ENCODE measurements at regions not wholly inside any gene's neighbourhood (a gene's known extent, or its start where the extent isn't known, plus 50 kb on each side); places are given as distances from the start of the nearest gene placed in this dataset.

- H2BK15ac ChIP-seq (ENCODE audit: low read length) = no peak overlapping the region
- H3K9ac ChIP-seq (ENCODE audit: low read depth, low read length, poor library complexity) = no peak overlapping the region
- no peaks in the 10 kb centered on the region for H3K27me3 ChIP-seq (ENCODE audit: control insufficient read depth in 3 of 3, insufficient read depth in 3 of 3, low read depth in 1 of 3, low read length in 3 of 3)
- no peak overlapping the region for H4K8ac ChIP-seq (ENCODE audit: low read depth, low read length)
- no peak overlapping the region for H2BK120ac ChIP-seq (ENCODE audit: low read depth, low read length)
- no peaks in the 10 kb centered on the region for H3K36me3 ChIP-seq (replicated peaks in 1 of 2; ENCODE audit: control insufficient read depth in 2 of 2, insufficient read depth in 2 of 2, low read length in 2 of 2)
- no peak overlapping the region for H2AFZ ChIP-seq (ENCODE audit: low read length)
- H3K14ac ChIP-seq (ENCODE audit: low read length) = no peak overlapping the region
- no peak overlapping the region for H3K4ac ChIP-seq (ENCODE audit: low read length)
- H3K4me3 ChIP-seq (ENCODE audit: low read length in 2 of 2) = no peak overlapping the region
- H3K9me3 ChIP-seq (replicated peaks in 1 of 2; ENCODE audit: control insufficient read depth in 2 of 2, insufficient read depth in 1 of 2, low read depth in 1 of 2, low read length in 2 of 2) = no peaks in the 10 kb centered on the region
- no peak overlapping the region for H3K4me2 ChIP-seq (ENCODE audit: insufficient read depth, low read length, poor library complexity, severe bottlenecking)
- no peak overlapping the region for H4K91ac ChIP-seq (ENCODE audit: low read depth, low read length, poor library complexity)
- H3K4me1 ChIP-seq (ENCODE audit: control insufficient read depth in 2 of 2, insufficient read depth in 1 of 2, low read depth in 1 of 2, low read length in 2 of 2) = no peaks in the 10 kb centered on the region
- H3K23ac ChIP-seq (ENCODE audit: low read depth, low read length, poor library complexity) = no peak overlapping the region
- H2BK12ac ChIP-seq (ENCODE audit: low read length) = no peak overlapping the region
- H3K27ac ChIP-seq (replicated peaks; ENCODE audit: low read length) = no peak overlapping the region
- no peak for DNase-seq (ENCODE audit: low spot score)
- no peak overlapping the region for H2AK5ac ChIP-seq (ENCODE audit: low read depth, low read length)
- H3K79me1 ChIP-seq (ENCODE audit: low read depth, low read length) = no peaks in the 10 kb centered on the region
- no peak overlapping the region for H2BK5ac ChIP-seq (ENCODE audit: low read length)
- H3K18ac ChIP-seq (ENCODE audit: low read length) = no peak overlapping the region
Observed at GRCh38 chr2:67982956-67983355, 79.8 kb downstream of the C1D start.

- Histone ChIP-seq H3K23ac (ENCODE audit: low read depth, low read length, poor library complexity) (no peak overlapping the region), H2AFZ (ENCODE audit: low read length) (no peak overlapping the region), H3K14ac (ENCODE audit: low read length) (no peak overlapping the region), H2AK5ac (ENCODE audit: low read depth, low read length) (no peak overlapping the region), H4K91ac (ENCODE audit: low read depth, low read length, poor library complexity) (no peak overlapping the region), H3K4me3 (ENCODE audit: low read length in 2 of 2) (no peak overlapping the region), H4K8ac (ENCODE audit: low read depth, low read length) (no peak overlapping the region), H3K36me3 (replicated peaks in 1 of 2; ENCODE audit: control insufficient read depth in 2 of 2, insufficient read depth in 2 of 2, low read length in 2 of 2) (no peaks in the 10 kb centered on the region), H3K4me2 (ENCODE audit: insufficient read depth, low read length, poor library complexity, severe bottlenecking) (no peak overlapping the region), H3K9me3 (replicated peaks in 1 of 2; ENCODE audit: control insufficient read depth in 2 of 2, insufficient read depth in 1 of 2, low read depth in 1 of 2, low read length in 2 of 2) (no peaks in the 10 kb centered on the region), H2BK120ac (ENCODE audit: low read depth, low read length) (no peak overlapping the region), H3K9ac (ENCODE audit: low read depth, low read length, poor library complexity) (no peak overlapping the region), H2BK15ac (ENCODE audit: low read length) (no peak overlapping the region), H3K27ac (replicated peaks; ENCODE audit: low read length) (no peak overlapping the region), H2BK5ac (ENCODE audit: low read length) (no peak overlapping the region), H3K79me1 (ENCODE audit: low read depth, low read length) (no peaks in the 10 kb centered on the region), H3K4ac (ENCODE audit: low read length) (no peak overlapping the region), H2BK12ac (ENCODE audit: low read length) (no peak overlapping the region), H3K27me3 (ENCODE audit: control insufficient read depth in 3 of 3, insufficient read depth in 3 of 3, low read depth in 1 of 3, low read length in 3 of 3) (no peaks in the 10 kb centered on the region), H3K18ac (ENCODE audit: low read length) (no peak overlapping the region), H3K4me1 (ENCODE audit: control insufficient read depth in 2 of 2, insufficient read depth in 1 of 2, low read depth in 1 of 2, low read length in 2 of 2) (no peaks in the 10 kb centered on the region)
- WGBS, 2 donors (ENCODE audit: extremely low coverage in 2 of 2, insufficient read length in 2 of 2, insufficient replicate concordance in 1 of 2) = no CpG with 5 or more reads among the region's 2 CpGs
- no peak for DNase-seq (ENCODE audit: low spot score)
Observed at GRCh38 chr2:67984600-67984999, 78.2 kb downstream of the C1D start.

- no peak for DNase-seq (ENCODE audit: low spot score)
- Histone ChIP-seq H4K91ac (ENCODE audit: low read depth, low read length, poor library complexity) (no peak overlapping the region), H2AFZ (ENCODE audit: low read length) (no peak overlapping the region), H3K9ac (ENCODE audit: low read depth, low read length, poor library complexity) (no peak overlapping the region), H3K14ac (ENCODE audit: low read length) (no peak overlapping the region), H2BK120ac (ENCODE audit: low read depth, low read length) (no peak overlapping the region), H3K9me3 (replicated peaks in 1 of 2; ENCODE audit: control insufficient read depth in 2 of 2, insufficient read depth in 1 of 2, low read depth in 1 of 2, low read length in 2 of 2) (no peaks in the 10 kb centered on the region), H3K23ac (ENCODE audit: low read depth, low read length, poor library complexity) (no peak overlapping the region), H2BK15ac (ENCODE audit: low read length) (no peak overlapping the region), H3K18ac (ENCODE audit: low read length) (no peak overlapping the region), H3K4me2 (ENCODE audit: insufficient read depth, low read length, poor library complexity, severe bottlenecking) (no peak overlapping the region), H3K4me3 (ENCODE audit: low read length in 2 of 2) (no peak overlapping the region), H4K8ac (ENCODE audit: low read depth, low read length) (no peak overlapping the region), H2BK12ac (ENCODE audit: low read length) (no peak overlapping the region), H3K4me1 (ENCODE audit: control insufficient read depth in 2 of 2, insufficient read depth in 1 of 2, low read depth in 1 of 2, low read length in 2 of 2) (no peaks in the 10 kb centered on the region), H3K4ac (ENCODE audit: low read length) (no peak overlapping the region), H2AK5ac (ENCODE audit: low read depth, low read length) (no peak overlapping the region), H3K79me1 (ENCODE audit: low read depth, low read length) (no peaks in the 10 kb centered on the region), H3K27me3 (ENCODE audit: control insufficient read depth in 3 of 3, insufficient read depth in 3 of 3, low read depth in 1 of 3, low read length in 3 of 3) (no peaks in the 10 kb centered on the region), H3K27ac (replicated peaks; ENCODE audit: low read length) (no peak overlapping the region), H2BK5ac (ENCODE audit: low read length) (no peak overlapping the region), H3K36me3 (replicated peaks in 1 of 2; ENCODE audit: control insufficient read depth in 2 of 2, insufficient read depth in 2 of 2, low read length in 2 of 2) (no peaks in the 10 kb centered on the region)
- WGBS, 2 donors (ENCODE audit: extremely low coverage in 2 of 2, insufficient read length in 2 of 2, insufficient replicate concordance in 1 of 2) = no CpG with 5 or more reads among the region's 2 CpGs
Observed at GRCh38 chr2:67985586-67985985, 77.2 kb downstream of the C1D start.

- Histone ChIP-seq H3K9ac (ENCODE audit: low read depth, low read length, poor library complexity) (no peak overlapping the region), H3K27me3 (ENCODE audit: control insufficient read depth in 3 of 3, insufficient read depth in 3 of 3, low read depth in 1 of 3, low read length in 3 of 3) (no peaks in the 10 kb centered on the region), H3K79me1 (ENCODE audit: low read depth, low read length) (no peaks in the 10 kb centered on the region), H3K4me1 (ENCODE audit: control insufficient read depth in 2 of 2, insufficient read depth in 1 of 2, low read depth in 1 of 2, low read length in 2 of 2) (no peaks in the 10 kb centered on the region), H3K4me2 (ENCODE audit: insufficient read depth, low read length, poor library complexity, severe bottlenecking) (no peak overlapping the region), H2BK5ac (ENCODE audit: low read length) (no peak overlapping the region), H3K14ac (ENCODE audit: low read length) (no peak overlapping the region), H3K23ac (ENCODE audit: low read depth, low read length, poor library complexity) (no peak overlapping the region), H4K8ac (ENCODE audit: low read depth, low read length) (no peak overlapping the region), H3K9me3 (replicated peaks in 1 of 2; ENCODE audit: control insufficient read depth in 2 of 2, insufficient read depth in 1 of 2, low read depth in 1 of 2, low read length in 2 of 2) (no peaks in the 10 kb centered on the region), H3K4me3 (ENCODE audit: low read length in 2 of 2) (no peak overlapping the region), H2AFZ (ENCODE audit: low read length) (no peak overlapping the region), H2BK12ac (ENCODE audit: low read length) (no peak overlapping the region), H2BK15ac (ENCODE audit: low read length) (no peak overlapping the region), H3K27ac (replicated peaks; ENCODE audit: low read length) (no peak overlapping the region), H4K91ac (ENCODE audit: low read depth, low read length, poor library complexity) (no peak overlapping the region), H2BK120ac (ENCODE audit: low read depth, low read length) (no peak overlapping the region), H3K18ac (ENCODE audit: low read length) (no peak overlapping the region), H2AK5ac (ENCODE audit: low read depth, low read length) (no peak overlapping the region), H3K4ac (ENCODE audit: low read length) (no peak overlapping the region), H3K36me3 (replicated peaks in 1 of 2; ENCODE audit: control insufficient read depth in 2 of 2, insufficient read depth in 2 of 2, low read length in 2 of 2) (no peaks in the 10 kb centered on the region)
- no peak for DNase-seq (ENCODE audit: low spot score)
- no CpG with 5 or more reads among the region's 2 CpGs for WGBS, 2 donors (ENCODE audit: extremely low coverage in 2 of 2, insufficient read length in 2 of 2, insufficient replicate concordance in 1 of 2)
Observed at GRCh38 chr2:67986258-67986657, 76.5 kb downstream of the C1D start.
